ENCODE measurements at regions not wholly inside any gene's neighbourhood (a gene's known extent, or its start where the extent isn't known, plus 50 kb on each side); places are given as distances from the start of the nearest gene placed in this dataset.

- ChIA-PET CTCF (no interaction called here), POLR2A (no interaction called here)
Observed at GRCh38 chr11:70532731-70533130, 134.4 kb downstream of the CTTN start.

GRCh38 chr11:70535191-70535971, 137.1 kb downstream of the CTTN start:
- POLR2A ChIA-PET, result no interaction called here
- CTCF ChIA-PET, result no interaction called here

GRCh38 chr11:70536051-70536877, 137.9 kb downstream of the CTTN start:
- ChIA-PET POLR2A (no interaction called here), CTCF (no interaction called here)

GRCh38 chr11:70537576-70538571, 139.5 kb downstream of the CTTN start:
- CTCF ChIA-PET, result no interaction called here

GRCh38 chr11:70538641-70539359, 140.5 kb downstream of the CTTN start:
- ChIA-PET POLR2A (no interaction called here), CTCF (no interaction called here)

More at GRCh38 chr11:70537576-70538571, 139.5 kb downstream of the CTTN start:
- POLR2A ChIA-PET, result no interaction called here

- ChIA-PET POLR2A (no interaction called here), CTCF (no interaction called here)
Observed at GRCh38 chr11:70539360-70540095, 141.2 kb downstream of the CTTN start.

- POLR2A ChIA-PET, result no interaction called here
- CTCF ChIA-PET, result no interaction called here
Observed at GRCh38 chr11:70540196-70540595, 141.9 kb downstream of the CTTN start.

GRCh38 chr11:70541176-70541575, 142.8 kb downstream of the CTTN start:
- POLR2A ChIA-PET, result no interaction called here
- CTCF ChIA-PET, result no interaction called here

- POLR2A ChIA-PET, result no interaction called here
Observed at GRCh38 chr11:70541699-70542098, 143.4 kb downstream of the CTTN start.

GRCh38 chr11:70542406-70542805, 144.1 kb downstream of the CTTN start:
- POLR2A ChIA-PET, result no interaction called here
- CTCF ChIA-PET, result no interaction called here

More at GRCh38 chr11:70541699-70542098, 143.4 kb downstream of the CTTN start:
- CTCF ChIA-PET, result no interaction called here

- ChIA-PET POLR2A (no interaction called here), CTCF (no interaction called here)
Observed at GRCh38 chr11:70542811-70543210, 144.5 kb downstream of the CTTN start.

- CTCF ChIA-PET, result no interaction called here
- POLR2A ChIA-PET, result no interaction called here
Observed at GRCh38 chr11:70543611-70544010, 145.3 kb downstream of the CTTN start.

GRCh38 chr11:70544067-70544773, 145.9 kb downstream of the CTTN start:
- POLR2A ChIA-PET, result no interaction called here
- CTCF ChIA-PET, result no interaction called here

GRCh38 chr11:70544774-70545609, 146.7 kb downstream of the CTTN start:
- ChIA-PET CTCF (no interaction called here), POLR2A (no interaction called here)

GRCh38 chr11:70545610-70545912, 147.2 kb downstream of the CTTN start:
- CTCF ChIA-PET, result no interaction called here
- POLR2A ChIA-PET, result no interaction called here

- ChIA-PET CTCF (no interaction called here), POLR2A (no interaction called here)
Observed at GRCh38 chr11:70546191-70546940, 148.0 kb downstream of the CTTN start.

- ChIA-PET CTCF (no interaction called here), POLR2A (interaction anchor here (0.6 kb wide), 1 partner anchor 13 kb away, joined by 7 read pairs; no protein-coding TSS in a partner anchor)
Observed at GRCh38 chr11:70547386-70547785, 149.1 kb downstream of the CTTN start.
